ENCODE measurements at regions not wholly inside any gene's neighbourhood (a gene's known extent, or its start where the extent isn't known, plus 50 kb on each side); places are given as distances from the start of the nearest gene placed in this dataset.
A peak's percentile ranks its signal among the peaks of the same experiment; 100 is the strongest.

DNA sequence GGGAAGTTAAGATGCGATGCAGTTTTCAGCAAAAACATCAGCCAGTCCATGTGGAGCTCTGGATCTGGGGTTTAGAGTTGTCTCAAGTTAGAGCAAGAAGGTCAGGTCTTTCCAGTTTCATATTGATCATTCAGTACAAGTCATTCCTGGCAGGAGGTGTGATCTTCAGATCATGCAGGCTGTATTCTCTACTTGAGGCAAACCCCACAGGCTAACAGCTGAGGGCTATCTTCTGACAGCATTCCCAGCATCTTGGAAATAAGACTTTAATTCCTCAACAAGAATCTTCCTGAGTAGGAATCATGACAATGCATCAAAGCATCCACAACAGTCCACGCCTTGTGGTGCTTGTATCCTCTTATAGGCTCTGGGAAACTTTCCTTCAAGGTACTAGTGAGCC is 94.9 kb upstream of the ZNF438 start:
- no peak overlapping the region for H2AFZ ChIP-seq (ENCODE audit: low read length)
- H3K27me3 ChIP-seq (ENCODE audit: low read length): no peaks in the 10 kb centered on the region
- intact Hi-C loops (cut with micrococcal nuclease): no loop called here
- DNase-seq: no peak
- H3K9me3 ChIP-seq (ENCODE audit: low read length): no peaks in the 10 kb centered on the region
- no peak overlapping the region for H3K4me2 ChIP-seq (ENCODE audit: low read length)
- no peaks in the 10 kb centered on the region for H3K9me2 ChIP-seq (replicated peaks; ENCODE audit: low read length)
- BruUV-seq (replicated peaks): no TSS peak
- TF ChIP-seq EZH2 (IDR thresholded peaks at IDR 0.05; ENCODE audit: low read length, unreplicated experiment) (no peak), EZH2phosphoT487 (IDR thresholded peaks at IDR 0.05; ENCODE audit: borderline replicate concordance, low read length) (no peak)
- TF ChIP-seq, protein P1, sequence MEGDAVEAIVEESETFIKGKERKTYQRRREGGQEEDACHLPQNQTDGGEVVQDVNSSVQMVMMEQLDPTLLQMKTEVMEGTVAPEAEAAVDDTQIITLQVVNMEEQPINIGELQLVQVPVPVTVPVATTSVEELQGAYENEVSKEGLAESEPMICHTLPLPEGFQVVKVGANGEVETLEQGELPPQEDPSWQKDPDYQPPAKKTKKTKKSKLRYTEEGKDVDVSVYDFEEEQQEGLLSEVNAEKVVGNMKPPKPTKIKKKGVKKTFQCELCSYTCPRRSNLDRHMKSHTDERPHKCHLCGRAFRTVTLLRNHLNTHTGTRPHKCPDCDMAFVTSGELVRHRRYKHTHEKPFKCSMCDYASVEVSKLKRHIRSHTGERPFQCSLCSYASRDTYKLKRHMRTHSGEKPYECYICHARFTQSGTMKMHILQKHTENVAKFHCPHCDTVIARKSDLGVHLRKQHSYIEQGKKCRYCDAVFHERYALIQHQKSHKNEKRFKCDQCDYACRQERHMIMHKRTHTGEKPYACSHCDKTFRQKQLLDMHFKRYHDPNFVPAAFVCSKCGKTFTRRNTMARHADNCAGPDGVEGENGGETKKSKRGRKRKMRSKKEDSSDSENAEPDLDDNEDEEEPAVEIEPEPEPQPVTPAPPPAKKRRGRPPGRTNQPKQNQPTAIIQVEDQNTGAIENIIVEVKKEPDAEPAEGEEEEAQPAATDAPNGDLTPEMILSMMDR (conservative IDR thresholded peaks at IDR 0.05; ENCODE audit: low read depth, low read length): no peak
- ChIA-PET CTCF (no interaction called here), POLR2A (ENCODE audit: unreplicated experiment) (no interaction called here)
- H3K4me3 ChIP-seq (ENCODE audit: low read length): no peak overlapping the region
- no peaks in the 10 kb centered on the region for H4K20me1 ChIP-seq (ENCODE audit: low read length)
- no peaks in the 10 kb centered on the region for H3K4me1 ChIP-seq (ENCODE audit: insufficient read depth, low read length)
- H3K9ac ChIP-seq (ENCODE audit: low read length): no peak overlapping the region
- no peaks in the 10 kb centered on the region for H3F3A ChIP-seq (ENCODE audit: low read length, unreplicated experiment)
- ATAC-seq: no peak
- H3K36me3 ChIP-seq (ENCODE audit: low read depth, low read length): no peaks in the 10 kb centered on the region
- no peak overlapping the region for H3K27ac ChIP-seq (ENCODE audit: low read length)
- H3K79me2 ChIP-seq (ENCODE audit: low read length): no peaks in the 10 kb centered on the region

DNA sequence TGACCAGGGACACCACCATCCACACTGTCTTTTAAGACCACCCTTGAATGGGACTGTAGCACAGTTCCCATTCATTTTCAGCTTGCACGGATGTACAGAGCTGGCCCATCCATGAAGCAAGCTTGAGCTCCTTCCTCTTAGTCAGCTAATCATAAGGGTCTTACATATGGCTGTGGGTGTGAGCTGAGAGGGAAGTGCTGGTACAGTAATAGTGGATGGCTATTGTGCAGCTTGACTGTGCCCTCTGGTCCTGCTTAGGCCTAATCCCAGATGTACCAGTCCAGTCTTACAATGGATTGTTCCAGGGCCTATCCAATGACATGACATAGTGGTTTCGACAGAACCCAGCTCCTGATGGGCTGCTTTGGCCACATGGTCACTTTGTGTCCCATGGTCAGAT is 96.9 kb upstream of the ZNF438 start:
- Histone ChIP-seq H2AFZ (ENCODE audit: low read length) (no peak overlapping the region), H3K9ac (ENCODE audit: low read length) (no peak overlapping the region), H3K9me2 (replicated peaks; ENCODE audit: low read length) (no peaks in the 10 kb centered on the region), H3K9me3 (ENCODE audit: low read length) (no peaks in the 10 kb centered on the region), H3K36me3 (ENCODE audit: low read depth, low read length) (no peaks in the 10 kb centered on the region), H3K27ac (ENCODE audit: low read length) (no peak overlapping the region), H3K79me2 (ENCODE audit: low read length) (no peaks in the 10 kb centered on the region), H3K4me2 (ENCODE audit: low read length) (no peak overlapping the region), H3K4me3 (ENCODE audit: low read length) (no peak overlapping the region), H4K20me1 (ENCODE audit: low read length) (no peaks in the 10 kb centered on the region), H3K4me1 (ENCODE audit: insufficient read depth, low read length) (no peaks in the 10 kb centered on the region), H3K27me3 (ENCODE audit: low read length) (no peaks in the 10 kb centered on the region), H3F3A (ENCODE audit: low read length, unreplicated experiment) (no peaks in the 10 kb centered on the region)
- TF ChIP-seq EZH2phosphoT487 (IDR thresholded peaks at IDR 0.05; ENCODE audit: borderline replicate concordance, low read length): no peak
- TF ChIP-seq EZH2 (IDR thresholded peaks at IDR 0.05; ENCODE audit: low read length, unreplicated experiment): no peak
- TF ChIP-seq, protein P1 (conservative IDR thresholded peaks at IDR 0.05; ENCODE audit: low read depth, low read length): no peak
- ChIA-PET CTCF (no interaction called here), POLR2A (ENCODE audit: unreplicated experiment) (no interaction called here)
- intact Hi-C loops (cut with micrococcal nuclease): no loop called here
- no peak for ATAC-seq
- DNase-seq: no peak
- BruUV-seq (replicated peaks): no TSS peak

DNA sequence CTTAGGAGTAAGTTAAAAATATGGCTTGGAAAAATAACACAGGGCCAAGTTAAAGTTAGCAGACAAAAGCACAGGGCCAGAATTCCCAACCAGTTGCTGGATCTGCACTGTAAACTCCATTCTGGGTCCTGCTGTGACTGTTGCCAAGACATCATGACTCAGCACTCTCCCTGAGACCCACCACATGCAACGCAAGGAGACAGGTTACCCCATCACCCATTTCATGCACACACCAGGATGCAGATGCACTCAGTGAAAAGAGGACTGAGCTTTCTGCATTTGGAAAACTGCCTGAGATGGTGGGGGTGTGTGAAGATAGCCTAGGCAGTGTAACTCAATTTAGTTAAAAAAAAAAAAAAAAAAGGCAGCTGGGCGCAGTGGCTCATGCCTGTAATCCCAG is 97.6 kb upstream of the ZNF438 start:
- no peak for ATAC-seq
- Histone ChIP-seq H3K4me1 (ENCODE audit: insufficient read depth, low read length) (peaks cover 2% of the 10 kb centered on the region; the same call in 1 of the 2 replicates), H3K79me2 (ENCODE audit: low read length) (no peaks in the 10 kb centered on the region), H3F3A (ENCODE audit: low read length, unreplicated experiment) (no peaks in the 10 kb centered on the region), H3K27ac (ENCODE audit: low read length) (no peak overlapping the region), H2AFZ (ENCODE audit: low read length) (no peak overlapping the region), H3K4me3 (ENCODE audit: low read length) (no peak overlapping the region), H4K20me1 (ENCODE audit: low read length) (no peaks in the 10 kb centered on the region), H3K36me3 (ENCODE audit: low read depth, low read length) (no peaks in the 10 kb centered on the region), H3K9ac (ENCODE audit: low read length) (no peak overlapping the region), H3K27me3 (ENCODE audit: low read length) (no peaks in the 10 kb centered on the region), H3K9me3 (ENCODE audit: low read length) (no peaks in the 10 kb centered on the region), H3K4me2 (ENCODE audit: low read length) (no peak overlapping the region), H3K9me2 (replicated peaks; ENCODE audit: low read length) (no peaks in the 10 kb centered on the region)
- POLR2A ChIA-PET (ENCODE audit: unreplicated experiment): no interaction called here
- intact Hi-C loops (cut with micrococcal nuclease): no loop called here
- DNase-seq: peak; percentile 10
- TF ChIP-seq, protein P1 (conservative IDR thresholded peaks at IDR 0.05; ENCODE audit: low read depth, low read length): no peak
- TF ChIP-seq EZH2phosphoT487 (IDR thresholded peaks at IDR 0.05; ENCODE audit: borderline replicate concordance, low read length): no peak
- TF ChIP-seq EZH2 (IDR thresholded peaks at IDR 0.05; ENCODE audit: low read length, unreplicated experiment): no peak
- CTCF ChIA-PET: no interaction called here
- BruUV-seq (replicated peaks): no TSS peak

Data from PC-3 (cell line).